Glomerular visceral epithelial cell (primary cell): ENCODE measurements at regions not wholly inside any gene's neighbourhood (a gene's known extent, or its start where the extent isn't known, plus 50 kb on each side); places are given as distances from the start of the nearest gene placed in this dataset.

Source experiments
- DNase-seq: peaks from one replicate; pipeline ENCODE4 v3.0.0-alpha.2; 2016; ENCODE audit errors: extremely low spot score

- no peak for DNase-seq
Measured at GRCh38 chr2:9681427-9681817, 50.6 kb upstream of the YWHAQ start.

GRCh38 chr2:9685637-9686036 lies 54.8 kb upstream of the YWHAQ start:
- no peak for DNase-seq

- DNase-seq, result no peak
Measured at GRCh38 chr2:9686061-9686460, 55.3 kb upstream of the YWHAQ start.

GRCh38 chr2:9690252-9690651 lies 59.5 kb upstream of the YWHAQ start:
- DNase-seq, result no peak

- DNase-seq, result no peak
Measured at GRCh38 chr2:9690716-9691498, 60.1 kb upstream of the YWHAQ start.

- no peak for DNase-seq
Measured at GRCh38 chr2:9692456-9693195, 61.8 kb upstream of the YWHAQ start.

- DNase-seq, result peak; percentile 44
Measured at GRCh38 chr2:9693196-9693491, 62.3 kb upstream of the YWHAQ start.

- DNase-seq, result no peak
Measured at GRCh38 chr2:9693646-9694045, 62.8 kb upstream of the YWHAQ start.

- DNase-seq, result no peak
Measured at GRCh38 chr2:9694661-9695234, 64.0 kb upstream of the YWHAQ start.

GRCh38 chr2:9695941-9696340 lies 65.1 kb upstream of the YWHAQ start:
- DNase-seq, result no peak

- DNase-seq, result no peak
Measured at GRCh38 chr2:9696731-9697130, 65.9 kb upstream of the YWHAQ start.

GRCh38 chr2:9697909-9698308 lies 67.1 kb upstream of the YWHAQ start:
- no peak for DNase-seq

- DNase-seq, result peak; percentile 43
Measured at GRCh38 chr2:9699139-9700108, 68.6 kb upstream of the YWHAQ start.

- DNase-seq, result no peak
Measured at GRCh38 chr2:9700109-9700495, 69.3 kb upstream of the YWHAQ start.

- no peak for DNase-seq
Measured at GRCh38 chr2:9702604-9703084, 71.8 kb upstream of the YWHAQ start.

- DNase-seq, result peak; percentile 98
Measured at GRCh38 chr2:9703085-9703678, 72.4 kb upstream of the YWHAQ start.

- DNase-seq, result peak; percentile 92
Measured at GRCh38 chr2:9703701-9704221, 73.0 kb upstream of the YWHAQ start.

GRCh38 chr2:9704600-9704999 lies 73.8 kb upstream of the YWHAQ start:
- DNase-seq, result no peak

- no peak for DNase-seq
Measured at GRCh38 chr2:9705196-9705595, 74.4 kb upstream of the YWHAQ start.

GRCh38 chr2:9707008-9707407 lies 76.2 kb upstream of the YWHAQ start:
- DNase-seq, result no peak

- DNase-seq, result no peak
Measured at GRCh38 chr2:9707611-9708160, 76.9 kb upstream of the YWHAQ start.
